PC-3 (cell line): ENCODE measurements at regions not wholly inside any gene's neighbourhood (a gene's known extent, or its start where the extent isn't known, plus 50 kb on each side); places are given as distances from the start of the nearest gene placed in this dataset.

Experiments used
- ATAC-seq: fragments of 200-7000 bp; cut with Tn5 transposase; 2 replicates; pipeline ENCODE4 v1.9.1; 2020; ENCODE audit warnings: mild to moderate bottlenecking, moderate library complexity
- BruUV-seq: library from RNA; stranded (reverse); fragments of 400-500 nt; replicated peaks from 2 replicates; lab custom pipeline; 2021; lab: Mats Ljungman, UMichigan
- CTCF ChIA-PET: fragments of 300-600 bp; sonication (Branson Sonifier 250); formaldehyde crosslinking; loops from one replicate; lab custom pipeline; 2022; ENCODE audit warnings: antibody characterized with exemption; lab: Charles Lee
- POLR2A ChIA-PET: fragments of 300-600 bp; sonication (Branson Sonifier 250); formaldehyde crosslinking; loops from one replicate; lab custom pipeline; 2022; ENCODE audit warnings: antibody characterized with exemption; ENCODE audit not compliant: unreplicated experiment; lab: Charles Lee
- DNase-seq: peaks from one replicate; pipeline ENCODE4 v3.0.0-alpha.2; 2015
- H2AFZ ChIP-seq: fragments of 300-600 bp; sonication (generic); 2 replicates; pipeline ENCODE4 v1.6.0; 2016; ENCODE audit warnings: antibody characterized with exemption, low read length
- H3F3A ChIP-seq: fragments of 300-600 bp; sonication (generic); one replicate; pipeline ENCODE4 v1.6.0; 2017; ENCODE audit warnings: antibody characterized with exemption, low read length, control low read depth, mild to moderate bottlenecking; ENCODE audit not compliant: unreplicated experiment
- H3K27ac ChIP-seq: fragments of 300-600 bp; sonication (generic); 2 replicates; pipeline ENCODE4 v1.5.1; 2016; ENCODE audit warnings: mild to moderate bottlenecking, low read length
- H3K27me3 ChIP-seq: fragments of 300-600 bp; sonication (generic); 2 replicates; pipeline ENCODE4 v1.6.1; 2016; ENCODE audit warnings: low read length, mixed read lengths
- H3K36me3 ChIP-seq: fragments of 300-600 bp; sonication (generic); 2 replicates; pipeline ENCODE4 v1.6.1; 2016; ENCODE audit warnings: low read depth, mixed run types, low read length, mixed read lengths
- H3K4me1 ChIP-seq: fragments of 300-600 bp; sonication (generic); 2 replicates; pipeline ENCODE4 v1.5.1; 2016; ENCODE audit warnings: low read length; ENCODE audit not compliant: insufficient read depth
- H3K4me2 ChIP-seq: fragments of 300-600 bp; sonication (generic); 2 replicates; pipeline ENCODE4 v1.6.0; 2016; ENCODE audit warnings: low read length
- H3K4me3 ChIP-seq: fragments of 300-600 bp; sonication (generic); 2 replicates; pipeline ENCODE4 v1.5.1; 2016; ENCODE audit warnings: mild to moderate bottlenecking, low read length, mixed read lengths
- H3K79me2 ChIP-seq: fragments of 300-600 bp; sonication (generic); 2 replicates; pipeline ENCODE4 v1.6.1; 2017; ENCODE audit warnings: low read length, mixed read lengths
- H3K9ac ChIP-seq: fragments of 300-600 bp; sonication (generic); 2 replicates; pipeline ENCODE4 v1.6.0; 2016; ENCODE audit warnings: mild to moderate bottlenecking, low read length
- H3K9me2 ChIP-seq: fragments of 300-600 bp; sonication (generic); replicated peaks from 2 replicates; pipeline ENCODE4 v1.6.1; 2016; ENCODE audit warnings: mixed run types, low read length, mixed read lengths
- H3K9me3 ChIP-seq: fragments of 300-600 bp; sonication (generic); 2 replicates; pipeline ENCODE4 v1.6.1; 2016; ENCODE audit warnings: low read length, mixed read lengths
- H4K20me1 ChIP-seq: fragments of 300-600 bp; sonication (generic); 2 replicates; pipeline ENCODE4 v1.6.1; 2016; ENCODE audit warnings: low read length, mixed read lengths
- CTCF ChIP-seq: fragments of 300-600 bp; sonication (generic); conservative IDR thresholded peaks from 2 replicates; pipeline ENCODE4 v1.5.1; 2017; ENCODE audit warnings: antibody characterized with exemption, low read depth, mild to moderate bottlenecking, low read length
- EZH2 ChIP-seq: fragments of 300-600 bp; sonication (generic); IDR thresholded peaks from one replicate; pipeline ENCODE4 v1.6.1; 2017; ENCODE audit warnings: antibody characterized with exemption, mild to moderate bottlenecking, low read length; ENCODE audit not compliant: unreplicated experiment
- EZH2phosphoT487 ChIP-seq: fragments of 300-600 bp; sonication (generic); IDR thresholded peaks from 2 replicates; pipeline ENCODE4 v1.6.1; 2018; ENCODE audit warnings: mild to moderate bottlenecking, antibody characterized with exemption, low read length, borderline replicate concordance
- intact Hi-C: fragments of 100-400 bp; cut with micrococcal nuclease; formaldehyde crosslinking; loops from 2 replicates; pipeline ENCODE4 v1.9.0; 2023

GRCh38 chr9:88872192-88872946 is 118.9 kb upstream of the S1PR3 start:
- H3K36me3 ChIP-seq, result no peaks in the 10 kb centered on the region
- H2AFZ ChIP-seq, result no peak overlapping the region
- no peaks in the 10 kb centered on the region for H3K9me3 ChIP-seq
- no peaks in the 10 kb centered on the region for H3K79me2 ChIP-seq
- intact Hi-C loops, result no loop called here
- no peaks in the 10 kb centered on the region for H3K27me3 ChIP-seq
- ChIA-PET POLR2A (no interaction called here), CTCF (no interaction called here)
- H3K4me1 ChIP-seq, result no peaks in the 10 kb centered on the region
- H4K20me1 ChIP-seq, result no peaks in the 10 kb centered on the region
- DNase-seq (no peak), ATAC-seq (no peak)
- no peak overlapping the region for H3K4me3 ChIP-seq
- no peak overlapping the region for H3K9ac ChIP-seq
- H3K27ac ChIP-seq, result no peak overlapping the region
- TF ChIP-seq CTCF, result no peak
- TF ChIP-seq EZH2, result no peak
- no peak for TF ChIP-seq EZH2phosphoT487
- H3F3A ChIP-seq, result no peaks in the 10 kb centered on the region
- H3K9me2 ChIP-seq, result no peaks in the 10 kb centered on the region
- no peak overlapping the region for H3K4me2 ChIP-seq
- no TSS peak for BruUV-seq

- no peaks in the 10 kb centered on the region for H3F3A ChIP-seq
- no peaks in the 10 kb centered on the region for H3K36me3 ChIP-seq
- no peaks in the 10 kb centered on the region for H3K4me1 ChIP-seq
- no peak overlapping the region for H3K4me3 ChIP-seq
- no peaks in the 10 kb centered on the region for H3K9me2 ChIP-seq
- no peak overlapping the region for H3K4me2 ChIP-seq
- DNase-seq, result no peak
- ChIA-PET POLR2A (no interaction called here), CTCF (no interaction called here)
- H3K27me3 ChIP-seq, result no peaks in the 10 kb centered on the region
- no TSS peak for BruUV-seq
- H3K79me2 ChIP-seq, result no peaks in the 10 kb centered on the region
- intact Hi-C loops, result no loop called here
- H3K9me3 ChIP-seq, result no peaks in the 10 kb centered on the region
- no peak for TF ChIP-seq EZH2phosphoT487
- no peak for TF ChIP-seq EZH2
- TF ChIP-seq CTCF, result no peak
- no peak overlapping the region for H3K9ac ChIP-seq
- H3K27ac ChIP-seq, result no peak overlapping the region
- H4K20me1 ChIP-seq, result no peaks in the 10 kb centered on the region
- ATAC-seq, result no peak
- H2AFZ ChIP-seq, result no peak overlapping the region
Observed at GRCh38 chr9:88873635-88874034, 117.6 kb upstream of the S1PR3 start.

- Histone ChIP-seq H3K79me2 (no peaks in the 10 kb centered on the region), H3K9me2 (no peaks in the 10 kb centered on the region), H3K36me3 (no peaks in the 10 kb centered on the region), H3K4me1 (no peaks in the 10 kb centered on the region), H3K9ac (no peak overlapping the region), H2AFZ (no peak overlapping the region), H3K27me3 (no peaks in the 10 kb centered on the region), H3K9me3 (no peaks in the 10 kb centered on the region), H3K4me3 (no peak overlapping the region), H4K20me1 (no peaks in the 10 kb centered on the region), H3F3A (no peaks in the 10 kb centered on the region), H3K4me2 (no peak overlapping the region), H3K27ac (no peak overlapping the region)
- ATAC-seq, result no peak
- DNase-seq, result peak; percentile 8
- ChIA-PET CTCF (no interaction called here), POLR2A (no interaction called here)
- BruUV-seq, result no TSS peak
- intact Hi-C loops, result no loop called here
- TF ChIP-seq CTCF (no peak), EZH2 (no peak), EZH2phosphoT487 (no peak)
Observed at GRCh38 chr9:88874391-88874790, 116.9 kb upstream of the S1PR3 start.
